SJSA1 (cell line): ENCODE measurements at regions not wholly inside any gene's neighbourhood (a gene's known extent, or its start where the extent isn't known, plus 50 kb on each side); places are given as distances from the start of the nearest gene placed in this dataset.

Experiments
- DNase-seq, 2 experiments: peaks; one replicate each; pipeline ENCODE4 v3.0.0-alpha.2; 2015 to 2020; ENCODE audit warnings: low spot score in 2 of 2, low read depth in 1 of 2
- H3K27ac ChIP-seq: fragments of 250-450 bp; sonication (Bioruptor Pico); 2 replicates; pipeline ENCODE4 v1.5.1; 2020; ENCODE audit warnings: mild to moderate bottlenecking, moderate library complexity
- H3K27me3 ChIP-seq: fragments of 250-450 bp; sonication (Bioruptor Pico); replicated peaks from 2 replicates; pipeline ENCODE4 v1.5.1; 2020; ENCODE audit warnings: mild to moderate bottlenecking, moderate library complexity
- H3K36me3 ChIP-seq: fragments of 250-450 bp; sonication (Bioruptor Pico); 2 replicates; pipeline ENCODE4 v1.5.1; 2020; ENCODE audit warnings: mild to moderate bottlenecking
- H3K4me1 ChIP-seq: fragments of 250-450 bp; sonication (Bioruptor Pico); replicated peaks from 2 replicates; pipeline ENCODE4 v1.6.1; 2021; ENCODE audit warnings: mild to moderate bottlenecking
- H3K4me3 ChIP-seq: fragments of 250-450 bp; sonication (Bioruptor Pico); 2 replicates; pipeline ENCODE4 v1.5.1; 2020; ENCODE audit warnings: mild to moderate bottlenecking
- H3K9me3 ChIP-seq: fragments of 250-450 bp; sonication (Bioruptor Pico); replicated peaks from 2 replicates; pipeline ENCODE4 v1.5.1; 2020; ENCODE audit warnings: mild to moderate bottlenecking

DNA sequence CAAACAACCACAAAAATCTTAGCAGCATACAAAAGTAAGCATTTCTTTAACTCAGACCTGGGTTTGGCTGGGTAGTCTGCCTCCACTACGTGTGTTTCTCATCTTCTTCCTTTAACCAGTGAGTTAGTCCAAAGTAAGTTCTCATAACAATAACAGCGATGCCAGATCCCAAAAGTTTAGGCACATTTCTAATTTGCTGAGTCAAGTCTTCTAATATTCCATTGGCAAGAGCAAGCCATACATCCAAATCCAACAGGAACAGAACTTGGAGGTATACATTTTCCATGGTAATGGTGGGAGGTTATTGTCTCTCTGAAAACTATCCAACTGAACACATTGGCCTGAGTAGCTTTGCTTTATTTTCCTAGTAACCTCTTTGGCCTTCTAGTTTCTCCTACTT, 115.7 kb upstream of the CNTNAP2 start:
- Histone ChIP-seq H3K27me3 (no peaks in the 10 kb centered on the region), H3K36me3 (no peaks in the 10 kb centered on the region), H3K27ac (no peak overlapping the region), H3K4me3 (no peak overlapping the region), H3K9me3 (peaks cover 2% of the 10 kb centered on the region; the same call in 1 of the 2 replicates), H3K4me1 (no peaks in the 10 kb centered on the region)
- DNase-seq, result no peak

DNA sequence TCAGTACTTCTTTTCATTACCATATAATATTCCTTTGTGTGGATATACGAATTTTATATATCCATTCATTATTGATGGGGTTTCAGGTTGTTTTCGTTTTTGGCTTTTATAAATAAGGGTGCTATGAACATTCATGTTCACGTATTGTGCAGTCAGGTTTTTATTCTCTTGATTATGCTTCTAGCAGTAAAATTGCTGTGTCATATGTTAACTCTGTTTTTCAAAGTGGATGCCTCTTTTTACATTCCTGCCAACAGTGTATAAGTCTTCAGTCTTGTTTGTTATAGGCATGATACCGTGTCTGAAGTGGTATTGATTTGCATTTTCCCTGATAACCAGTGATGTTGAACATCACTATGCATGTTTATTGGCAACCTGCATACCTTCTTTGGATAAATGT, 127.1 kb upstream of the CNTNAP2 start:
- H3K9me3 ChIP-seq, result peaks cover 3% of the 10 kb centered on the region; the same call in 1 of the 2 replicates
- H3K27ac ChIP-seq, result no peak overlapping the region
- H3K4me3 ChIP-seq, result no peak overlapping the region
- H3K27me3 ChIP-seq, result no peaks in the 10 kb centered on the region
- no peak for DNase-seq
- H3K36me3 ChIP-seq, result no peaks in the 10 kb centered on the region
- no peaks in the 10 kb centered on the region for H3K4me1 ChIP-seq

DNA sequence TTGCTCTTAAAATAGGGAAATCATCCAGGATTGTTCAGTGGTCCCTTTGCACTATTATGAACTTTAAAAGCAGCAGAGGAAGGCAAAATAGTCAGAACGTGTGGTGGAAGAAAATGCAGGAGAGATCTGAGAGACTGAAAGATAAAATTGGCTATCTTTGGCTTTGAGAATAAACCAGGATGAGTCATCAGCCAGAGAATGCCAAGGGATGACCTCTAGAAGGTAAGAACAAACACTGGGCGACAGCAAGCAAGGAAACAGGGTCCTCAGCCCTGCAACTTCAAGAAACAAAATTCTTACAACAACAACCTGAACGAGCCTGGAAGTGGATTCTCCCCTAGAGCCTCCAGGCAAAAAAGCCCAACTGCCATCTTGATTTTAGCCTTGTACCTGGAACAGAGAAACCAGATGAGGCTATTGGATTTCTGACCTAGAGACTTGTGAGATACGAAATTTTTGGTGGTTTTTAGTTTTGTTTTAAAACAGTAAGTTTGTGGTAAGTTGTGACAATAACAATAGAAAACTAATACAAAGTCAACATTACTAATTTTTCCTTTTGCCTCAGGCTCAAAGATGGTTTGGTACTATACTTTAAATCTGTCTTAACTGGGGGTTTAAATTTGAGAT, 130.2 kb upstream of the CNTNAP2 start:
- Histone ChIP-seq H3K27ac (no peak overlapping the region), H3K4me1 (no peaks in the 10 kb centered on the region), H3K4me3 (no peak overlapping the region), H3K9me3 (no peaks in the 10 kb centered on the region), H3K36me3 (no peaks in the 10 kb centered on the region), H3K27me3 (no peaks in the 10 kb centered on the region)
- no peak for DNase-seq

DNA sequence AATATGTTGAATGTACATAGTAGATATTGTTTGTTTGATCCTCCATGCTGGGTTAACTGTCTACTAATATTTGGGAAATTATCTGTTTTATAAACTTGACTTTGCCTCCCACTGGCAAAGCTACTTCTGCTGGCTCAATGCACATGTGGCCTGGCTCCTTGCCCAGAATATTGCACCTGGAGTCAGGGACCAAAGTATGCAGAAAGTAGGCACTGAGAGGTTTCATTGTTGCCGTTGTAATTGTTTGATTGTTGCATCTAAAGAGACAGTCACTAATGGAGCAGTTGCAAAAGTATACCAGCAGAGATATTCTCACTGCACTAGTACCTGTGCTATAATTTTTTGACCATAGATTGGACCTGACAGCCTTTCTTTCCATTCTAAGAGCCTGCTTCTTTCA, 137.8 kb upstream of the CNTNAP2 start:
- Histone ChIP-seq H3K27me3 (no peaks in the 10 kb centered on the region), H3K27ac (no peak overlapping the region), H3K9me3 (0 out of 2 replicates have a peak, but pooled peaks cover 2% of the 10 kb centered on the region), H3K4me3 (no peak overlapping the region), H3K36me3 (no peaks in the 10 kb centered on the region), H3K4me1 (no peaks in the 10 kb centered on the region)
- no peak for DNase-seq

DNA sequence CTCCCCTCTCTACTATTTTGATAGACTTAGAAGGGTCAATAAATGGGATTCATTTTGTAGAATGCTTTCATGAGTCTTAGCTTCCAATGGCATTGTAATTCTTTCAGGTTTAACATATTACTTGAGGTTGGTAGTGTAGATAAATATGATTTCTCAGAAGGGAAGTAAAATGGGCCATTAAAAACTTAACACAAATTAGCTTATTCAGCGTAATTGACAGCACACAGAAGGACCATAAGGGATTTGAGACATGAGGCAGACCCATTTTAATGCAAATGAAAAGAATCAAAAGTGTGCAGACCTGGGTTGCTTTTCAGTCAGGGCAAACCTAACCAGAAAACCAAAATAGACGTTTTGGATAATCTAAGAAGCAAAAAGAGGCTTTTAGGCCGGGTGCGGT, 156.6 kb upstream of the CNTNAP2 start:
- Histone ChIP-seq H3K27me3 (no peaks in the 10 kb centered on the region), H3K4me3 (no peak overlapping the region), H3K27ac (no peak overlapping the region), H3K9me3 (0 out of 2 replicates have a peak, but pooled peaks cover 2% of the 10 kb centered on the region), H3K36me3 (no peaks in the 10 kb centered on the region), H3K4me1 (no peaks in the 10 kb centered on the region)
- DNase-seq, result no peak

DNA sequence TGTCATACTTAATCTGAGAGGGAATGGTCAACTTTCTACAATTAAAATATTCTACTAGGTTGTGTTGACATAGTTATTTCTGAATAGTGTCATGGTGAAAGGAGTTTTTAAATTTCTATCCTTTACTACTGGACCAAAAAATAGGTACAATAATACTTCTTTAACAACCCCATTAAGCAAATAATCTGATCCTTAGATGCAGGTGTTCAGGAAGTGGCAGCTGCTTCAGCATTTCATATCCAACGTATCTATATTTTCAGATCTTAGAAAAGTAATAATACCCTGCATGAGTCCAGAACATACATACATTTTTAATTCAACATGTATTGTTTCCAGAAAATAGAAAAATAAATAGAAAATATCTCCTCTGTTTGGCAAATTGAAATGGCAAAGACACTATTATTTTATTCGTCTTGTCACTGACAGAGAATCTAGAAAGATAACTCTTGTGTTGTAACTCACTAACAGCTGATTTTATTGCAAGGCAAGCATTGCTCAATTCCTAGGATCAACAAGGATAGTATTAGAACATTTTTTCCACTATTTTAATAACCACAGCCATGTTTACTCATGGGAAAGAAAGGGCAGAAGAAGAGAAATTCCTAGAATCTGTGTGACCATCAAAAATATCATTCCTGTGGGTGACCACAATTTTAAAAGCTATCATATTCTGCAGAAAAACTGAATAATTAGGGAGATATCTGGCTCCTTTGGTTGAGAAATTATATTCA, 159.3 kb upstream of the CNTNAP2 start:
- no peaks in the 10 kb centered on the region for H3K36me3 ChIP-seq
- H3K27ac ChIP-seq, result no peak overlapping the region
- no peaks in the 10 kb centered on the region for H3K4me1 ChIP-seq
- no peak for DNase-seq
- 0 out of 2 replicates have a peak, but pooled peaks cover 2% of the 10 kb centered on the region for H3K9me3 ChIP-seq
- no peak overlapping the region for H3K4me3 ChIP-seq
- no peaks in the 10 kb centered on the region for H3K27me3 ChIP-seq

DNA sequence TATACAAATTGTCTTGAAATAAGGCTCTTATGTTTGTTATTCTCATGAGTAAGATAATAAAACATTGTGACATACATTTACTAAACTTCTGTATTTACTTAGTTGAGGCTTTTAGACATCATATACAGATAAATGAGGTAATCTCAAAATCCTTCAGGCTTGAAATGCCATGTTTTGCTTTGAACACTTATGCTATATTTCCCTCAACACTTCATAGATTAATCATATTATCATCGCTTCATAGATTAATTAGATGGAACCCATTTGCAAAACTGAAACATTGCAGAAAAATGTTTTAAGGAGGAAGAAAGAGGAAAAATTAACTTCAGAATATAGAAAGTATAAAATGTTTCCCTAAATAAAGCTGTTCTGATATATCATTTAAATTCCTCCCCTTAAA, 165.0 kb upstream of the CNTNAP2 start:
- no peaks in the 10 kb centered on the region for H3K36me3 ChIP-seq
- H3K4me1 ChIP-seq, result no peaks in the 10 kb centered on the region
- no peak overlapping the region for H3K4me3 ChIP-seq
- no peaks in the 10 kb centered on the region for H3K27me3 ChIP-seq
- no peaks in the 10 kb centered on the region for H3K9me3 ChIP-seq
- H3K27ac ChIP-seq, result no peak overlapping the region
- DNase-seq, result no peak

DNA sequence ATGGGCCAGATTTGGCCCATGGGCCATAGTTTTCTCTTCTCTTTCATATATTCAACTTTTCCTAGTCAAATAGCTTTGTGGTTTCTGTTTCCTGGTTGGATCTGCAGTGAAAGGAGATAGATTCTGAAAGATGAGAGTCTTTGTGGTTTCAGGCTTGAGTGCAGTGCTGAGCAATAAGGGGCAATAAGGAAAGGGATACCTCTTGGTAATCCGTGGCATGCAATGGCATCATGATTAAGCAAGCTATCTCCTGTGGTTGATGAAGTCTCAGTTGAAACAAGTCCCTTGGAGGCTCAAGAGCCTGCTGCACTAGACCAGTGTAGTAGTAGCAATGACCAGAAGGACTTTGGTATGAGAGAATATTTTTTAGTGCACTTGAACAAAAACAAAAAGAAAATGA, 187.7 kb upstream of the CNTNAP2 start:
- no peaks in the 10 kb centered on the region for H3K9me3 ChIP-seq
- no peaks in the 10 kb centered on the region for H3K36me3 ChIP-seq
- DNase-seq, result no peak
- H3K27me3 ChIP-seq, result no peaks in the 10 kb centered on the region
- H3K4me1 ChIP-seq, result no peaks in the 10 kb centered on the region
- H3K27ac ChIP-seq, result no peak overlapping the region
- no peak overlapping the region for H3K4me3 ChIP-seq

DNA sequence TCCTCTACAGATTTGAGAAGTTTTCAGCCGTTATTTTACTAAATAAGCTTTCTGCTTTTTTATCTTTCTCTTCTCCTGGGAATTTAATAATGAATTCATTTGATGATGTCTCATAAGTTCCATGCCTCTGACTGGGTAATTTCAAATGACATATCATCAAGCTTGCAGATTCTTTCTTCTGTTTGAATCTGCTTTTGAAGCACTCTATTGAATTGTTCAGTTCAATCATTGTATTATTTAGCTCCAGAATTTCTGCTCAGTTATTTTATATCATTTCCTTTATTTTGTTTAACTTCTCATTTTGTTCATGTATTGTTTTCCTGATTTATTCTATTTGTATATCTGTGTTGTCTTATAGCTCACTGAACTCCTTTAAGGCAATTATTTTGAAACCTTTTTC, 196.9 kb upstream of the CNTNAP2 start:
- Histone ChIP-seq H3K4me3 (no peak overlapping the region), H3K36me3 (no peaks in the 10 kb centered on the region), H3K27ac (no peak overlapping the region), H3K9me3 (no peaks in the 10 kb centered on the region), H3K4me1 (no peaks in the 10 kb centered on the region), H3K27me3 (no peaks in the 10 kb centered on the region)
- no peak for DNase-seq

DNA sequence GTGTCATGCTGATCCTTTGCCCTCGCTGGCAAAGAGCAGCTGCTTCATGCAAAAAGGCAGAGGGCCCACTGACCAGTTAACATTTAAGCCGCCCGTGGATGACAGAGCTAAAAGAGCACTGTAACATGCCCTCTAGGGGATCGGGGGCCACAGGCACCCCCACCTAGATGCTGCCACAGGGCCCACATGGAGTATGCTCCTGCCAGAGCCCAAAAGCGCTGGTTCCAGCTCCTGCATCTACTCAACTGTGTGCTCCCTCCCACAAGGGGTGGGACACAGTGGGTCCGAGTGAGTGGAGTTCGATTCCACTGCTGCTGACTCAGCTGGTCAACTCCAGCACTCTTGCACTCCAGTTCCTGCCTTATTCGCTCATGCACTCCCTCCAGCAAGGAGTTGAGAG, 199.8 kb upstream of the CNTNAP2 start:
- DNase-seq, result no peak
- Histone ChIP-seq H3K27me3 (no peaks in the 10 kb centered on the region), H3K27ac (no peak overlapping the region), H3K4me1 (no peaks in the 10 kb centered on the region), H3K9me3 (0 out of 2 replicates have a peak, but pooled peaks cover 3% of the 10 kb centered on the region), H3K4me3 (no peak overlapping the region), H3K36me3 (no peaks in the 10 kb centered on the region)

DNA sequence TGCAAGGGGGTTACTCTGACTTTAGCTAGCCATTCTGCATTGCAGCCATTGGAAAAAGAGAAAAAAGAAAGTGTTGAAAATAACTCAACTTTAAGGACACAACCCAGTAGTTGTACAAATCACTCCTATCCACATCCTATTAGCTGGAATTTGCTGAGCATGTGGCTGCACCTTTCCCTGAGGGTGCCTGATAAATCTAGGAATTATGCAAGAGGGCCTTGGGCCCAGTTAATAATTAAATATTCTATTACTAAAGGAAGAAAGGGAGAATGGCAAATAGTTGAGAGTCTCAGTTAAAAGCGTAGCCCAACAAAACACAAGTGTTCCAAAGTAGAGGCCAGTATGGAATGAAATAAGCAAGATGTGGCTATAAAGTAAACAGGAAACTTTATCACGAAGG, 200.9 kb upstream of the CNTNAP2 start:
- H3K4me1 ChIP-seq, result no peaks in the 10 kb centered on the region
- no peak overlapping the region for H3K4me3 ChIP-seq
- H3K36me3 ChIP-seq, result no peaks in the 10 kb centered on the region
- H3K27me3 ChIP-seq, result no peaks in the 10 kb centered on the region
- H3K9me3 ChIP-seq, result 0 out of 2 replicates have a peak, but pooled peaks cover 3% of the 10 kb centered on the region
- no peak for DNase-seq
- H3K27ac ChIP-seq, result no peak overlapping the region

DNA sequence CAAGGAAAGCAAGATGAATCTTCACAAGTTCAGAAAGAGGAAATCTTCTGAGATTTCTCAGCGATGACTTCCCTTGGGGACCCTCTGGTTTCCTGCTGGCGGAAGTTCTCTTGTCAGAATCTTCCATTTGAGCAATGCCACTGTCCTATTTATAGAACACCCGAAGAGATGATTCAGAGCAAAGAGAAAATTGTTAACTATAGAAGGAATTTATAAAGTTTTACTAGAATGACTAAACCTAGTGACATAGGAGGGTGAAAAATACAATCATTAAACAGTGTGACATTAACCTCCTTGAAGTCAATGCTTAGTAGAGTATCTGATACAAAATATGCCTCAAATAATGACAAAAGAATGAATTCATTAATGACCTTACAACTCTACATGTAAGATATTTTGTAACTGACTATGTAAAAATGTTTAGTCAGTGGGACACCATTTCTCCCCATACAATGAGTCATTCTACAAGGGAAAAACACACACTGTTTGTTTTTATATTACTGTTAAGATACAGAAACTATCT, 206.5 kb upstream of the CNTNAP2 start:
- no peak for DNase-seq
- H3K4me1 ChIP-seq, result no peaks in the 10 kb centered on the region

DNA sequence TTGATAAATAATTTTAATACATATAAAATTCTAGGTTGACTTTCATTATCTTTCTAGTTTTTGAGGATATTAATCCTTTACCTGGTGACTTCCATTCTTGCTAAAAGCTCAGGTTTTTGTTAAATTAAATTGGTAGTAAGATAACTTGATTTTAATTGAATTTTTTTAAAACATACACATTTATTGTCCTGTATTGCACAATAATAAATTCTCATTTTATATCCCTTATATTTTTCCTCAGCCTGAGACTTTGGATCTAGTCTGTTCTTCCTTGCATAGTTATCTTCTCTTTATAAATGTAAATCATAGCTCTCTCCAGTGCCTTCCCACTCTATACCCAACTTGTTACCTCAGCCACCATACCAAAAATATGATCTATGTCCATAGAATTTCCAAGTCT, 212.9 kb upstream of the CNTNAP2 start:
- peaks cover 5% of the 10 kb centered on the region; the same call in 1 of the 2 replicates for H3K9me3 ChIP-seq
- no peak for DNase-seq
- H3K4me3 ChIP-seq, result no peak overlapping the region
- H3K27ac ChIP-seq, result no peak overlapping the region
- no peaks in the 10 kb centered on the region for H3K4me1 ChIP-seq
- H3K36me3 ChIP-seq, result no peaks in the 10 kb centered on the region
- no peaks in the 10 kb centered on the region for H3K27me3 ChIP-seq

More for the DNA sequence above, 206.5 kb upstream of the CNTNAP2 start:
- Histone ChIP-seq H3K27me3 (no peaks in the 10 kb centered on the region), H3K4me3 (no peak overlapping the region), H3K27ac (no peak overlapping the region), H3K36me3 (no peaks in the 10 kb centered on the region), H3K9me3 (0 out of 2 replicates have a peak, but pooled peaks cover 3% of the 10 kb centered on the region)

DNA sequence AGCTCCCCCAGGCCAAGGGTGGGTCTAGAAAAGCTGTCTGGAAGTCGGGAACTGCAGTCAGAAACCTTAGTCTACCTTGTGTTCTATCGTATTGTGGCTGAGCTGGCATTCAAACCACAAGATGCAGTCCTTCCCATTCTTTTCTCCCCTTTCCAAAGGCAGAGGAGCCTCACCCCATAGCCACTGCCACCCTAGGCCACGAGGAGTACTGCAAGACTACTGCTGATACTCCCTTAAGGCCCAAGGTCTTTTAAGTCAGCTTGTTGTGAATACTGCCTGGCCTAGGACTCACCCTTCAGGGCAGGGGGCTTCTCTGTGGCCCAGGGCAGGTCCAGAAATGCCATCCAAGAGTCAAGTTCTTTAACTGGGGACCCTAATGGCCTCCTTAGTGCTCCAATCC, 214.5 kb upstream of the CNTNAP2 start:
- Histone ChIP-seq H3K27ac (no peak overlapping the region), H3K4me1 (no peaks in the 10 kb centered on the region), H3K27me3 (no peaks in the 10 kb centered on the region), H3K9me3 (peaks cover 5% of the 10 kb centered on the region; the same call in 1 of the 2 replicates), H3K36me3 (no peaks in the 10 kb centered on the region), H3K4me3 (no peak overlapping the region)
- DNase-seq, result no peak
